Smooth muscle cell (in vitro differentiated cells): ENCODE measurements at regions not wholly inside any gene's neighbourhood (a gene's known extent, or its start where the extent isn't known, plus 50 kb on each side); places are given as distances from the start of the nearest gene placed in this dataset.

Source experiments
- DNase-seq: peaks from one replicate; lab custom pipeline; 2025; ENCODE audit not compliant: unreplicated experiment; lab: John Stamatoyannopoulos, UW
- H2AFZ ChIP-seq: fragments of 200-600 bp; sonication (generic); 2 replicates; pipeline ENCODE4 v1.6.0; 2016; ENCODE audit warnings: antibody characterized with exemption, low read depth, mild to moderate bottlenecking
- H3F3A ChIP-seq: fragments of 200-600 bp; sonication (generic); 2 replicates; pipeline ENCODE4 v1.6.0; 2017; ENCODE audit warnings: antibody characterized with exemption, low read depth
- H3K27ac ChIP-seq: fragments of 200-600 bp; sonication (generic); 2 replicates; pipeline ENCODE4 v1.5.1; 2016; ENCODE audit warnings: low read depth, mild to moderate bottlenecking
- H3K27me3 ChIP-seq: fragments of 200-600 bp; sonication (generic); 2 replicates; pipeline ENCODE4 v1.6.1; 2016; ENCODE audit warnings: low read depth, mild to moderate bottlenecking
- H3K36me3 ChIP-seq: fragments of 200-600 bp; sonication (generic); 2 replicates; pipeline ENCODE4 v1.5.1; 2016; ENCODE audit warnings: low read depth
- H3K4me1 ChIP-seq: fragments of 200-600 bp; sonication (generic); 2 replicates; pipeline ENCODE4 v1.5.1; 2016; ENCODE audit warnings: low read depth
- H3K4me2 ChIP-seq: fragments of 200-600 bp; sonication (generic); 2 replicates; pipeline ENCODE4 v1.6.0; 2016; ENCODE audit warnings: mild to moderate bottlenecking
- H3K4me3 ChIP-seq: fragments of 200-600 bp; sonication (generic); 2 replicates; pipeline ENCODE4 v1.5.1; 2016; ENCODE audit warnings: mild to moderate bottlenecking
- H3K79me2 ChIP-seq: fragments of 200-600 bp; sonication (generic); 2 replicates; pipeline ENCODE4 v1.6.0; 2016; ENCODE audit warnings: low read depth, mild to moderate bottlenecking
- H3K9ac ChIP-seq: fragments of 200-600 bp; sonication (generic); 2 replicates; pipeline ENCODE4 v1.6.0; 2016; ENCODE audit warnings: low read depth
- H3K9me3 ChIP-seq: fragments of 200-600 bp; sonication (generic); replicated peaks from 2 replicates; pipeline ENCODE4 v1.5.1; 2016; ENCODE audit warnings: low read depth
- H4K20me1 ChIP-seq: fragments of 200-600 bp; sonication (generic); 2 replicates; pipeline ENCODE4 v1.6.0; 2016; ENCODE audit warnings: low read depth
- WGBS: methylation state at CpG from one replicate; pipeline ENCODE4 v1.1.7; 2016; ENCODE audit warnings: low lambda C conversion rate; 5-methylcytosine and 5-hydroxymethylcytosine counted together
- TF ChIP-seq, protein P1 (sequence below): fragments of 200-600 bp; sonication (generic); IDR thresholded peaks from 2 replicates; pipeline ENCODE4 v1.5.1; 2017; ENCODE audit warnings: borderline replicate concordance, mild to moderate bottlenecking, antibody characterized with exemption; ENCODE audit not compliant: insufficient read depth, poor library complexity, severe bottlenecking

DNA sequence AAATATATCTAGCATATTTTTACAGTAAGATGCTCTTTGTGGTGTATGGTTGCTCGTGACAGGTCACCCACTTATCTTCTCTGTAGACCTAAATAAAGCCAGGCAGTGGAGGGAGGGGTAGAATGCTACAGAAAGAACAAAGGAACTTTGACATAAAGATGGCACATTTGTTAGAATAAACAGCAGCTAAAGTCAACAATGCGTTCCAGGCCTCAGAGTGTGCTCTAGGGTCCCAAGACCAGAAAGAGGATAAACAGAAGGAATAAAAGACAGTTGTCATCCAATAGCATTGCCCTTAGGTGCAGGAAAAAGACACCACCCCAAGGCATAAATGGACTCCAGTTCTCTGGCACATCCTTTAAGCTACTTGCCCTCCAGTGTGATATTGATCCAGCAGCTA lies 523.0 kb upstream of the CDH11 start:
- H3K4me3 ChIP-seq = no peak overlapping the region
- H3K79me2 ChIP-seq = no peaks in the 10 kb centered on the region
- no peaks in the 10 kb centered on the region for H3K4me1 ChIP-seq
- no peak overlapping the region for H3K4me2 ChIP-seq
- no peak overlapping the region for H3K9ac ChIP-seq
- H2AFZ ChIP-seq = no peak overlapping the region
- H4K20me1 ChIP-seq = no peaks in the 10 kb centered on the region
- TF ChIP-seq, protein P1, sequence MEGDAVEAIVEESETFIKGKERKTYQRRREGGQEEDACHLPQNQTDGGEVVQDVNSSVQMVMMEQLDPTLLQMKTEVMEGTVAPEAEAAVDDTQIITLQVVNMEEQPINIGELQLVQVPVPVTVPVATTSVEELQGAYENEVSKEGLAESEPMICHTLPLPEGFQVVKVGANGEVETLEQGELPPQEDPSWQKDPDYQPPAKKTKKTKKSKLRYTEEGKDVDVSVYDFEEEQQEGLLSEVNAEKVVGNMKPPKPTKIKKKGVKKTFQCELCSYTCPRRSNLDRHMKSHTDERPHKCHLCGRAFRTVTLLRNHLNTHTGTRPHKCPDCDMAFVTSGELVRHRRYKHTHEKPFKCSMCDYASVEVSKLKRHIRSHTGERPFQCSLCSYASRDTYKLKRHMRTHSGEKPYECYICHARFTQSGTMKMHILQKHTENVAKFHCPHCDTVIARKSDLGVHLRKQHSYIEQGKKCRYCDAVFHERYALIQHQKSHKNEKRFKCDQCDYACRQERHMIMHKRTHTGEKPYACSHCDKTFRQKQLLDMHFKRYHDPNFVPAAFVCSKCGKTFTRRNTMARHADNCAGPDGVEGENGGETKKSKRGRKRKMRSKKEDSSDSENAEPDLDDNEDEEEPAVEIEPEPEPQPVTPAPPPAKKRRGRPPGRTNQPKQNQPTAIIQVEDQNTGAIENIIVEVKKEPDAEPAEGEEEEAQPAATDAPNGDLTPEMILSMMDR = no peak
- no peaks in the 10 kb centered on the region for H3K9me3 ChIP-seq
- H3K27me3 ChIP-seq = no peaks in the 10 kb centered on the region
- no peaks in the 10 kb centered on the region for H3F3A ChIP-seq
- 81% methylated on average over 2 of the region's 2 CpGs for WGBS
- DNase-seq = no peak
- H3K36me3 ChIP-seq = no peaks in the 10 kb centered on the region
- no peak overlapping the region for H3K27ac ChIP-seq

DNA sequence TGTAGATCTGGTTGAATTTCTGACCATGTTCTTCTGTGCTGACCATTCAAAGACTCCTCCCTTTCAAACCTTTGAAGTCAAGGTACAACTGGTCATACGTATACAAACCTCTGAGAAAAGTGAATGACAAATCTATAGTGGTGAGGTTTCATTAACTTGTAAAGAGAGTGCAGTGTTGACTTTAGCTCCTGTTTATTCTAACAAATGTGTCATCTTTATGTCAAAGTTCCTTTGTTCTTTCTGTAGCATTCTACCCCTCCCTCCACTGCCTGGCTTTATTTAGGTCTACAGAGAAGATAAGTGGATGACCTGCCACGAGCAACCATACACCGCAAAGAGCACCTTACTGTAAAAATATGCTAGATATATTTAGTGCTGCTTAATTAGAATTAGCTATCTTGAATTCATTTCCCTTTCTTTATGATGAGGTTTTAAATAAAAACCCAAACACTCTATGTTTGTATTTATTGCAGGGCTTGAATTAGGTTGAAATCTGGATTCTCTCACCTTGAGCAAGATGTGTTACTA lies 520.0 kb upstream of the CDH11 start:
- Histone ChIP-seq H3K27ac (no peak overlapping the region), H4K20me1 (no peaks in the 10 kb centered on the region), H3F3A (no peaks in the 10 kb centered on the region), H3K27me3 (no peaks in the 10 kb centered on the region), H3K9ac (no peak overlapping the region), H3K9me3 (no peaks in the 10 kb centered on the region), H3K4me2 (no peak overlapping the region), H3K79me2 (no peaks in the 10 kb centered on the region), H2AFZ (no peak overlapping the region), H3K4me1 (no peaks in the 10 kb centered on the region), H3K36me3 (no peaks in the 10 kb centered on the region), H3K4me3 (no peak overlapping the region)
- DNase-seq = no peak
- TF ChIP-seq, protein P1 = no peak
- 99% methylated on average over 3 of the region's 3 CpGs for WGBS

DNA sequence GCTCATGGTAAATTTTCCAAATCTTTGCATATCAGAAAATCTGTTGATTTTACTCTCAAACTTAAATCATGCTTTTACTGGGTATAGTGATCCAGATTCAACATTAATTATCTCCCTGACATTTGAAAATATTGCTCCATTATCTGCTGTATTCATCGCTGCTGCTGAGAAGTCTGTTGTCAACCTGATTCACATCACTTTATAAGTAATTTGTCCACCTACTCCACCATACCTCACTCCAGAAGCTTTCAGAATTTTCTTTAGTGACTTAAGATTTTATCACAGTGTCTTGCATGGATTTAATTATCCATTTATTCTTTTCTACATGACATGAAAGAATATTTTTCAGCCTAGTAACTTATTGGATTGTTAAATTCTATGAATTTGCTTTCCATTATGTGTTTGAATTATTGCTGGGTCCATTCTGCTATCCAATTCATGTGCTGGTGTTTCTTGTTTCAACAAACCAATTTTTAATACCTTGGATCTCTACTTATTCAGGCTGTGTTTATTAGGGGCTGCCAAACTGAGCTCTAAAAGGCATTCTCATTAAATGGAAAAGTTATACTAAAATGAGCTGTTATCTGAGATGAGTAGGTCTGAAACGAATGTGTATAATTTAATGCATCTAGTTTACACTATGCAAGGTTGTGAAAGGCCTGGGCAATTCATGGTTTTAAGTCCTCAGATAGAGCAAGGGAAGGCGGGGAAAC lies 519.3 kb upstream of the CDH11 start:
- Histone ChIP-seq H3K27ac (no peak overlapping the region), H4K20me1 (no peaks in the 10 kb centered on the region), H3K9me3 (no peaks in the 10 kb centered on the region), H3K4me2 (no peak overlapping the region), H2AFZ (no peak overlapping the region), H3K79me2 (no peaks in the 10 kb centered on the region), H3K27me3 (no peaks in the 10 kb centered on the region), H3K4me3 (no peak overlapping the region), H3K4me1 (no peaks in the 10 kb centered on the region), H3F3A (no peaks in the 10 kb centered on the region), H3K9ac (no peak overlapping the region), H3K36me3 (no peaks in the 10 kb centered on the region)
- TF ChIP-seq, protein P1 = no peak
- 78% methylated on average over 3 of the region's 3 CpGs for WGBS
- no peak for DNase-seq

DNA sequence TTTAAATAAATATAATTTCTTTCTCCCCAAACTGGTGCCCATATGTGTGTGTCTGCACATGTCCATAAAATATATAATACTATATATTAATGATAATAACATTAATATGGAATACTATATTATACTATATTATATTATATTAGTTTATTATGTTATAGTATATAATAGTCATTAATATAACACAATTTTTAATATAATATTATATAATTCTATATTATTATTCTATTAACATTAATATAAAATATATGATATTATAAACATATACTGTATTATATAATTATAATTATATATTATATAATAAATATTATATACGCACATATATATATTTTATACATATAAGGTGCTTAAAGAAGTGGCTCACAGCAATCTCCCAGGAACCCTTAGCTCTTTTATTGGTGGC lies 513.0 kb upstream of the CDH11 start:
- Histone ChIP-seq H3K9ac (no peak overlapping the region), H3K4me2 (peak overlapping the region; percentile 56), H3K4me1 (peaks cover 6% of the 10 kb centered on the region), H4K20me1 (no peaks in the 10 kb centered on the region), H3K9me3 (no peaks in the 10 kb centered on the region), H3F3A (no peaks in the 10 kb centered on the region), H3K27me3 (no peaks in the 10 kb centered on the region), H3K79me2 (no peaks in the 10 kb centered on the region), H2AFZ (no peak overlapping the region), H3K27ac (no peak overlapping the region), H3K36me3 (no peaks in the 10 kb centered on the region), H3K4me3 (no peak overlapping the region)
- no peak for DNase-seq
- TF ChIP-seq, protein P1 = no peak
- WGBS = 86% methylated on average over 1 of the region's 1 CpG
